ENCODE measurements at regions not wholly inside any gene's neighbourhood (a gene's known extent, or its start where the extent isn't known, plus 50 kb on each side); places are given as distances from the start of the nearest gene placed in this dataset.
"Not testable (repeated sequence)": the region's sequence is repeated elsewhere in the genome, so short reads cannot be mapped to it uniquely, and the experiment has no call there.

DNA sequence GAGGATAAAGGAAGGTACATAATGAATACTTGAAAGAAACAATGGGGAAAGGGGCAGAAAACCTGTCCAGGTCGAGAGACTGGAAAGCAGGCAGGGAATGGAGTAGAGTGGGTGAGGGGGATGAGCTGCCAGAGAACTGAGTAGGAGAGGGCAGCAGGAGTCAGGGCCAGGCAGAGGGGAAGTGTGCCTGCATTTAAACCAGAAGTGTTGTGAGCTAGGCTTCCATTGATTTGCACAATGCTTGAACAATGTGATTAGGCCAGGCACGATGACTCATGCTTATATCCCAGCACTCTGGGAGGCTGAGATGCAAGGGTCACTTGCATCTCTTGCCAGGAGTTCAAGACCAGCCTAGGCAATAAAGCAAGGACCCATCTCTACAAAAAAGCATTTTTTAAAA is 332.6 kb downstream of the ANAPC1 start:
- intact Hi-C loops (cut with DNase I; ENCODE audit: low total_unique reads); DNase-seq: not testable (repeated sequence)

DNA sequence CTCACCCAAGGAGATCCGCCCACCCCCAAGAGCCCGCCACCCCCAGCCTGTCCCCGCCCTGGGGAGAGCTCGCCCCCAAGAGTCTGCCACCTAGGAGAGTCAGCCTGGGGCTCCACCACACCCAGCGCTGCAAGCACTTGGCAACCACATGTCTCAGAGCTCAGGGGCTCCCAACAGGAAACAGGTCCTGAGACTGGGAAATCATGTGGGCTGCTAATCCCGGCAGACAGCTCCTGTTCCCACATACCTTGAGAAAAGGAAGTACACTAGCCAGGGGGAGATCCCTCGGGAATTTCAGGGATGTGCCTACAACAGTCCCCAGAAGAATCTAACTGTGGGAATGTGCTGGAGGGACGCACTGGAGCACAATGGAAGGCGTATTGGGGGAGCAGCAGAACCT is 331.4 kb downstream of the ANAPC1 start:
- H3K27ac ChIP-seq; H3K9me3 ChIP-seq; H3K27me3 ChIP-seq; H3K36me3 ChIP-seq (ENCODE audit: low read depth, missing control alignments); H3K4me1 ChIP-seq; H3K4me3 ChIP-seq; DNase-seq; intact Hi-C loops (cut with DNase I; ENCODE audit: low total_unique reads): not testable (repeated sequence)
- no CpG with 5 or more reads among the region's 9 CpGs for whole genome bisulfite sequencing, 2 donors

More for the DNA sequence above, 332.6 kb downstream of the ANAPC1 start:
- 25 to 30% methylated on average over 1 of the region's 2 CpGs for WGBS, 2 donors
- not testable (repeated sequence) for H3K27me3 ChIP-seq; H3K36me3 ChIP-seq (ENCODE audit: low read depth, missing control alignments); H3K9me3 ChIP-seq; H3K27ac ChIP-seq; H3K4me1 ChIP-seq; H3K4me3 ChIP-seq

DNA sequence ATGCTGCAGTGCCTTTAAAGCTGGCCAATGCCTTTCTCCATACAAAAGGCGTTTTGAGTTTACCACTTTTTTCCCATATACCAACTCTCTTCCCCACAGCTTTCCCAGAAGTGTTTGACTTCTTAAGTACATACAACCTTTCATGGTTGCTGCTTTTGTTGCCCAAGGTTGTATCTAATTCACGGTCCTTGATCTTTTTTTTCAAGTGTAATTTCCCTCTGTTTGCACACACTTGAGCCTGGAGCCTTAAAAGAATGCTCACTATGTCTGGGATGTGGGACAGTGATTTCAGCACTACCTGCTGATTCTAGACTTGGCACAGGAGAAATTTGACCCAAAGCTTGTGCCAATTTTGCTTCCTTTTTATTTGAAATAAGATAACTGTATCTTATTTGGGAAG is 324.7 kb downstream of the ANAPC1 start:
- H3K36me3 ChIP-seq (ENCODE audit: low read depth, missing control alignments); H3K27ac ChIP-seq; H3K9me3 ChIP-seq; H3K4me1 ChIP-seq; intact Hi-C loops (cut with DNase I; ENCODE audit: low total_unique reads); DNase-seq; H3K27me3 ChIP-seq; H3K4me3 ChIP-seq: not testable (repeated sequence)
- WGBS, 2 donors = 25 to 79% methylated on average over 1 to 2 of the region's 2 CpGs

DNA sequence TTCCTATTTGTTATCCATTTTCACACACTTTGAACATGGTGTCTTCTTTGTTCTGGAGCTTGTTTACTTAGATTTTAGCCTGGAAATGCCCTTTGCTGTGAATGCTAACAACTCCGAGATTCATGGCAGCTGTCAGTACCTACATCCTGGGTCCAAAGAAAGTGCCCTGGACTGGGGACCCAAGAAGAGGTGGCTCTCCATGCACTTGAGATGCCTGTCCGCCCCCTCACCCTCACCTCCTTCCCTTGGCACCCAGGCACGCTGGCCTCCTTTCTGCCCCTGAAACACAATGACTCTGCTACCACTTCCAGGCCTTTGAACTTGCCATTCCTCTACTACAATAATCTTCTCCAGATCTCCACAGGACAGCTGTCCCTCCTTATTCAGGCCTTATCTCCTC is 324.2 kb downstream of the ANAPC1 start:
- H3K27ac ChIP-seq; H3K4me1 ChIP-seq; intact Hi-C loops (cut with DNase I; ENCODE audit: low total_unique reads); H3K9me3 ChIP-seq; H3K4me3 ChIP-seq; DNase-seq; H3K36me3 ChIP-seq (ENCODE audit: low read depth, missing control alignments); H3K27me3 ChIP-seq: not testable (repeated sequence)
- WGBS, 2 donors = 100% methylated on average over 2 of the region's 3 CpGs; no CpG with 5 or more reads in 1 of the 2 donors

GRCh38 chr2:111566068-111566467 is 317.9 kb downstream of the ANAPC1 start:
- H3K27ac ChIP-seq; intact Hi-C loops (cut with DNase I; ENCODE audit: low total_unique reads); H3K27me3 ChIP-seq; H3K36me3 ChIP-seq (ENCODE audit: low read depth, missing control alignments); H3K4me3 ChIP-seq; DNase-seq; H3K9me3 ChIP-seq; H3K4me1 ChIP-seq: not testable (repeated sequence)
- 44 to 50% methylated on average over 6 to 8 of the region's 8 CpGs for WGBS, 2 donors

DNA sequence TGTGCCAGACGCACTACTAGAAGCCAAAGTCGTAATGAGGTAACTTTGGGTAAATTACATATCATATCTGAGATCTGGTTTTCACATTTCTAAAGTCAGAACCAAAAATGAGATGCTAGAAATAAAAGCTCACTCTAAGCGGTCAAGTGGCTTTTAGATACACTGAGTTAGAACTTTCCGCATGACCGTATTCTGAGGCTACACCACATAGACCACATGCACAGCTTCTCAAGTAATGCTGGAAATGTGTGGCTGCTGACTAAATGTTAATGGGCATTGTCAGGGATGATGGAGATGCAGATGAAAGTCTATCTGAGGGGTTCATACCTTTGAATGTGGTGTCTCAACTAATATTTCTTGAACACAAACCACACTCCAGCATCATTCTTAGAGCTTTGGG is 316.8 kb downstream of the ANAPC1 start:
- not testable (repeated sequence) for H3K27ac ChIP-seq

GRCh38 chr2:111569356-111570199 is 314.4 kb downstream of the ANAPC1 start:
- H3K9me3 ChIP-seq; H3K27me3 ChIP-seq; H3K4me3 ChIP-seq; intact Hi-C loops (cut with DNase I; ENCODE audit: low total_unique reads); H3K36me3 ChIP-seq (ENCODE audit: low read depth, missing control alignments); DNase-seq; H3K4me1 ChIP-seq; H3K27ac ChIP-seq: not testable (repeated sequence)
- WGBS, 2 donors = 56 to 67% methylated on average over 4 of the region's 5 CpGs

More for the DNA sequence above, 316.8 kb downstream of the ANAPC1 start:
- WGBS, 2 donors = 100% methylated on average over 3 of the region's 5 CpGs
- DNase-seq; H3K9me3 ChIP-seq; H3K27me3 ChIP-seq; H3K4me3 ChIP-seq; H3K36me3 ChIP-seq (ENCODE audit: low read depth, missing control alignments); intact Hi-C loops (cut with DNase I; ENCODE audit: low total_unique reads); H3K4me1 ChIP-seq: not testable (repeated sequence)

- intact Hi-C loops (cut with DNase I; ENCODE audit: low total_unique reads) = not testable (repeated sequence)
Measured at GRCh38 chr2:111570300-111571114, 313.5 kb downstream of the ANAPC1 start.

DNA sequence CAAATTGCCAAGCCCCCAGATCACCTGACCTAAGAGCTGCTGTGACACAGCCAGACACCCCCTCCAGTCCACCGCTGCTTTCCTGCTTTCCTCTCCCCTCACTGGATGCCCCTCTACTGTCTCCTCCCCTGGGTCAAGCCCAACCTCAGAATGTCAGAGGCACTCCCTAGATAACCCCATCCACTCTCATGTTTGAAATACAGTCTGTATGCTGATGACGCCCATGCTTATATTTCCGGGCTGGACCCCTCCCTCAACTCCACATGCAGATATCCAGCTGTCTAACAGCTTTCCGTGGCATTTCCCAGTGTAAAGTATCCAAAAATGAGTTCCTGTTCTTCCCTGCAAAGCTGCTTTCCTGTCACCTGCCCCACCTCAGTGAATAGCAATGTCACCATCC is 309.2 kb downstream of the ANAPC1 start:
- intact Hi-C loops (cut with DNase I; ENCODE audit: low total_unique reads); H3K27ac ChIP-seq; H3K4me1 ChIP-seq; H3K36me3 ChIP-seq (ENCODE audit: low read depth, missing control alignments); H3K9me3 ChIP-seq; H3K4me3 ChIP-seq; H3K27me3 ChIP-seq; DNase-seq: not testable (repeated sequence)
- WGBS, 2 donors = 84 to 87% methylated on average over 4 of the region's 4 CpGs

More at GRCh38 chr2:111570300-111571114, 313.5 kb downstream of the ANAPC1 start:
- not testable (repeated sequence) for H3K27me3 ChIP-seq; H3K4me1 ChIP-seq; H3K9me3 ChIP-seq; H3K27ac ChIP-seq; DNase-seq; H3K36me3 ChIP-seq (ENCODE audit: low read depth, missing control alignments); H3K4me3 ChIP-seq
- WGBS, 2 donors = 51 to 67% methylated on average over 8 of the region's 9 CpGs

DNA sequence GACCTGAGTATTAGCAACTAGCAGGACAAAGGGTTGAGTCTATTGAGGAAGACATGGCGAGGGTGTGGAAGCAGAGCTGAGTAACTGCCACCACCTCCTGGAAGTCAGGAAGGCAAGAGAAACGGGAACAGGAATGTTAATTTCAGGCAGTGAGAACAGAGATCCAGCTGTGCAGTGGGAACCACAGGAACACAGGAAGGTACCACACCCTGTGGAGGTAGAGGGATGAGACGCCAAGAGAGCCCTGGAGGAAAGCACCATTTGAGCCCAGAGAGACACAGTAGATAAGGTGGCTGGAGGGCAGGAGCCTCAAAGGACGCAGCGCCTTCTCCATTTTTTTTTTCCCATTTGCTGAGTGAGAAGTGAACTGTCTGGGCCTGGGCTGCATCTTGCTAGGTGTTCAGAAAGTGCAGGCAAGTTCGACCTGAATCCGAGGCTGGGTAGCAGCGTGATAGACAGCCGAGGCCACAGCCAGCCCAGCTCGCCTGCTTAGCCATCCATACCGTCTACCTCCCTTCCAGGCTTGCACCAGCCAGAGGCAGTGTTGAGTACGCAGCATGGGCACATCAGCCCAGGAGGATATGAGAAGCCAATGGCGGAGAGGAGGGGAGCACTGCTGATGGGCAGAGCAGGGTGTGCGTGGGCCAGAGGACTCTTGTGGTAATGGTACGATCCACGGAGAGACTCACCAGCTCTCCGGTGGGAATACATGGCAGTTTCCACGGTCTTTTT is 306.7 kb downstream of the ANAPC1 start:
- H3K4me3 ChIP-seq; DNase-seq; intact Hi-C loops (cut with DNase I; ENCODE audit: low total_unique reads); H3K27me3 ChIP-seq; H3K36me3 ChIP-seq (ENCODE audit: low read depth, missing control alignments); H3K9me3 ChIP-seq; H3K4me1 ChIP-seq; H3K27ac ChIP-seq: not testable (repeated sequence)
- WGBS, 2 donors = 60 to 78% methylated on average over 16 to 17 of the region's 18 CpGs

GRCh38 chr2:111579500-111580134 is 304.4 kb downstream of the ANAPC1 start:
- H3K27ac ChIP-seq; H3K4me3 ChIP-seq; H3K9me3 ChIP-seq; intact Hi-C loops (cut with DNase I; ENCODE audit: low total_unique reads); H3K4me1 ChIP-seq; H3K36me3 ChIP-seq (ENCODE audit: low read depth, missing control alignments); H3K27me3 ChIP-seq; DNase-seq: not testable (repeated sequence)
- WGBS, 2 donors = 83 to 84% methylated on average over 8 to 9 of the region's 10 CpGs
